ES-I3 (cell line): ENCODE measurements at regions not wholly inside any gene's neighbourhood (a gene's known extent, or its start where the extent isn't known, plus 50 kb on each side); places are given as distances from the start of the nearest gene placed in this dataset.
"Not testable (repeated sequence)": the region's sequence is repeated elsewhere in the genome, so short reads cannot be mapped to it uniquely, and the experiment has no call there.

Experiments used
- H3K36me3 ChIP-seq: 2 replicates; pipeline ENCODE4 v1.6.1; 2013; ENCODE audit warnings: mild to moderate bottlenecking, low read length, control low read depth, moderate library complexity; ENCODE audit not compliant: insufficient read depth
- H3K4me1 ChIP-seq: 2 replicates; pipeline ENCODE4 v1.6.1; 2013; ENCODE audit warnings: mild to moderate bottlenecking, control low read depth, low read length; ENCODE audit not compliant: insufficient read depth
- H3K9ac ChIP-seq: 2 replicates; pipeline ENCODE4 v1.6.1; 2013; ENCODE audit warnings: low read depth, mild to moderate bottlenecking, low read length, moderate library complexity
- H3K9me3 ChIP-seq: 2 replicates; pipeline ENCODE4 v1.6.1; 2013; ENCODE audit warnings: mild to moderate bottlenecking, low read length, moderate library complexity; ENCODE audit not compliant: control insufficient read depth, insufficient read depth

GRCh38 chrX:77143907-77144306 is 303.3 kb upstream of the FGF16 start:
- Histone ChIP-seq H3K9ac (no peak overlapping the region), H3K36me3 (no peaks in the 10 kb centered on the region), H3K4me1 (no peaks in the 10 kb centered on the region), H3K9me3 (no peaks in the 10 kb centered on the region)

- Histone ChIP-seq H3K4me1 (no peaks in the 10 kb centered on the region), H3K9ac (no peak overlapping the region), H3K36me3 (no peaks in the 10 kb centered on the region), H3K9me3 (no peaks in the 10 kb centered on the region; the same call in 1 of the 2 replicates)
These were observed 286.9 kb upstream of the FGF16 start for GRCh38 chrX:77160301-77160700.

GRCh38 chrX:77162777-77163176 is 284.4 kb upstream of the FGF16 start:
- no peak overlapping the region for H3K9ac ChIP-seq
- H3K36me3 ChIP-seq = no peaks in the 10 kb centered on the region
- H3K9me3 ChIP-seq = no peaks in the 10 kb centered on the region; the same call in 1 of the 2 replicates
- H3K4me1 ChIP-seq = no peaks in the 10 kb centered on the region

- H3K9ac ChIP-seq = no peak overlapping the region
- no peaks in the 10 kb centered on the region for H3K4me1 ChIP-seq
- H3K36me3 ChIP-seq = no peaks in the 10 kb centered on the region
- no peaks in the 10 kb centered on the region for H3K9me3 ChIP-seq
These were observed 279.2 kb upstream of the FGF16 start for GRCh38 chrX:77167993-77168392.

GRCh38 chrX:77174680-77175519 is 272.3 kb upstream of the FGF16 start:
- no peak overlapping the region for H3K9ac ChIP-seq
- H3K9me3 ChIP-seq = no peaks in the 10 kb centered on the region; the same call in 1 of the 2 replicates
- H3K4me1 ChIP-seq = no peaks in the 10 kb centered on the region
- no peaks in the 10 kb centered on the region for H3K36me3 ChIP-seq

- Histone ChIP-seq H3K4me1 (no peaks in the 10 kb centered on the region), H3K9me3 (no peaks in the 10 kb centered on the region), H3K9ac (no peak overlapping the region), H3K36me3 (no peaks in the 10 kb centered on the region)
These were observed 246.5 kb upstream of the FGF16 start for GRCh38 chrX:77200663-77201062.

- Histone ChIP-seq H3K4me1 (0 out of 2 replicates have a peak, but pooled peaks cover 3% of the 10 kb centered on the region), H3K9ac (peak overlapping the region; percentile 11; the same call in 1 of the 2 replicates), H3K9me3 (no peaks in the 10 kb centered on the region; the same call in 1 of the 2 replicates), H3K36me3 (no peaks in the 10 kb centered on the region)
These were observed 224.1 kb upstream of the FGF16 start for GRCh38 chrX:77223046-77223445.

GRCh38 chrX:77264490-77264889 is 182.7 kb upstream of the FGF16 start:
- no peaks in the 10 kb centered on the region for H3K4me1 ChIP-seq
- peaks cover 6% of the 10 kb centered on the region; the same call in 1 of the 2 replicates for H3K9me3 ChIP-seq

GRCh38 chrX:77275392-77275791 is 171.8 kb upstream of the FGF16 start:
- Histone ChIP-seq H3K9ac (no peak overlapping the region), H3K4me1 (no peaks in the 10 kb centered on the region), H3K36me3 (no peaks in the 10 kb centered on the region), H3K9me3 (peaks cover 14% of the 10 kb centered on the region; the same call in 1 of the 2 replicates)

More at GRCh38 chrX:77264490-77264889, 182.7 kb upstream of the FGF16 start:
- Histone ChIP-seq H3K36me3 (no peaks in the 10 kb centered on the region), H3K9ac (no peak overlapping the region)

- no peaks in the 10 kb centered on the region for H3K4me1 ChIP-seq
- no peak overlapping the region for H3K9ac ChIP-seq
- peaks cover 16% of the 10 kb centered on the region; the same call in 1 of the 2 replicates for H3K9me3 ChIP-seq
- H3K36me3 ChIP-seq = no peaks in the 10 kb centered on the region
These were observed 170.4 kb upstream of the FGF16 start for GRCh38 chrX:77276742-77277141.

- no peaks in the 10 kb centered on the region for H3K4me1 ChIP-seq
- no peaks in the 10 kb centered on the region for H3K36me3 ChIP-seq
- no peak overlapping the region for H3K9ac ChIP-seq
- peaks cover 22% of the 10 kb centered on the region; the same call in 1 of the 2 replicates for H3K9me3 ChIP-seq
These were observed 169.3 kb upstream of the FGF16 start for GRCh38 chrX:77277911-77278310.

GRCh38 chrX:77279373-77279772 is 167.8 kb upstream of the FGF16 start:
- H3K9ac ChIP-seq, H3K4me1 ChIP-seq, H3K36me3 ChIP-seq: not testable (repeated sequence)
- peaks cover 22% of the 10 kb centered on the region; the same call in 1 of the 2 replicates for H3K9me3 ChIP-seq

- Histone ChIP-seq H3K9me3 (no peaks in the 10 kb centered on the region; the same call in 1 of the 2 replicates), H3K9ac (no peak overlapping the region), H3K36me3 (no peaks in the 10 kb centered on the region), H3K4me1 (no peaks in the 10 kb centered on the region)
These were observed 153.7 kb upstream of the FGF16 start for GRCh38 chrX:77293331-77293995.

GRCh38 chrX:77298296-77298695 is 148.9 kb upstream of the FGF16 start:
- Histone ChIP-seq H3K4me1 (no peaks in the 10 kb centered on the region), H3K9me3 (no peaks in the 10 kb centered on the region; the same call in 1 of the 2 replicates), H3K9ac (no peak overlapping the region), H3K36me3 (no peaks in the 10 kb centered on the region)

GRCh38 chrX:77298790-77299189 is 148.4 kb upstream of the FGF16 start:
- H3K9me3 ChIP-seq = no peaks in the 10 kb centered on the region; the same call in 1 of the 2 replicates
- H3K36me3 ChIP-seq = no peaks in the 10 kb centered on the region
- H3K9ac ChIP-seq = no peak overlapping the region
- no peaks in the 10 kb centered on the region for H3K4me1 ChIP-seq
